H9 (cell line): ENCODE measurements at regions not wholly inside any gene's neighbourhood (a gene's known extent, or its start where the extent isn't known, plus 50 kb on each side); places are given as distances from the start of the nearest gene placed in this dataset.

Experiments used
- DNase-seq: peaks from one replicate; pipeline ENCODE4 v3.0.0-alpha.2; 2017
- H2AFZ ChIP-seq: one replicate; pipeline ENCODE4 v1.6.1; 2013; ENCODE audit warnings: mild to moderate bottlenecking, low read length, control low read depth, moderate library complexity
- H2AK5ac ChIP-seq: 2 replicates; pipeline ENCODE4 v1.6.1; 2013; ENCODE audit warnings: low read length, control low read depth, mixed read lengths; ENCODE audit not compliant: insufficient read length
- H2BK120ac ChIP-seq: one replicate; pipeline ENCODE4 v1.6.1; 2013; ENCODE audit warnings: low read depth, mild to moderate bottlenecking, low read length, control low read depth, inconsistent platforms; ENCODE audit not compliant: poor library complexity, severe bottlenecking
- H2BK12ac ChIP-seq: 2 replicates; pipeline ENCODE4 v1.6.1; 2013; ENCODE audit warnings: low read length, control low read depth, mixed read lengths, low read depth; ENCODE audit not compliant: insufficient read length
- H2BK15ac ChIP-seq: 2 replicates; pipeline ENCODE4 v1.6.1; 2013; ENCODE audit warnings: low read depth, low read length, control low read depth
- H2BK20ac ChIP-seq: one replicate; pipeline ENCODE4 v1.6.1; 2013; ENCODE audit warnings: low read depth, mild to moderate bottlenecking, low read length, control low read depth, inconsistent platforms; ENCODE audit not compliant: poor library complexity, severe bottlenecking
- H2BK5ac ChIP-seq: 2 replicates; pipeline ENCODE4 v1.6.1; 2013; ENCODE audit warnings: low read length, control low read depth, mixed read lengths; ENCODE audit not compliant: insufficient read length
- H3K14ac ChIP-seq: 2 replicates; pipeline ENCODE4 v1.6.1; 2013; ENCODE audit warnings: low read length, control low read depth; ENCODE audit not compliant: insufficient read depth
- H3K18ac ChIP-seq: 2 replicates; pipeline ENCODE4 v1.6.1; 2013; ENCODE audit warnings: low read depth, mild to moderate bottlenecking, mixed read lengths, low read length, control low read depth; ENCODE audit not compliant: insufficient read length
- H3K23ac ChIP-seq: 2 replicates; pipeline ENCODE4 v1.6.1; 2013; ENCODE audit warnings: low read length, control low read depth, mixed read lengths, low read depth; ENCODE audit not compliant: insufficient read length
- H3K23me2 ChIP-seq: 2 replicates; pipeline ENCODE4 v1.6.1; 2013; ENCODE audit warnings: low read depth, mild to moderate bottlenecking, mixed read lengths, low read length, control low read depth; ENCODE audit not compliant: insufficient read length, poor library complexity, severe bottlenecking
- H3K27ac ChIP-seq: 2 replicates; pipeline ENCODE4 v1.5.1; 2013; ENCODE audit warnings: low read length, control low read depth, mixed read lengths, low read depth; ENCODE audit not compliant: insufficient read length
- H3K27me3 ChIP-seq: 2 replicates; pipeline ENCODE4 v1.6.1; 2013; ENCODE audit warnings: low read length, control low read depth, inconsistent platforms; ENCODE audit not compliant: insufficient read depth
- H3K4ac ChIP-seq: 2 replicates; pipeline ENCODE4 v1.6.1; 2013; ENCODE audit warnings: low read depth, mild to moderate bottlenecking, control low read depth, inconsistent platforms, low read length, moderate library complexity
- H3K4me1 ChIP-seq: 2 replicates; pipeline ENCODE4 v1.6.1; 2013; ENCODE audit warnings: low read length, control low read depth, inconsistent platforms; ENCODE audit not compliant: insufficient read depth
- H3K4me2 ChIP-seq: 2 replicates; pipeline ENCODE4 v1.6.1; 2013; ENCODE audit warnings: low read length, control low read depth, mixed read lengths; ENCODE audit not compliant: insufficient read length, insufficient read depth
- H3K56ac ChIP-seq: 2 replicates; pipeline ENCODE4 v1.6.1; 2013; ENCODE audit warnings: low read depth, mild to moderate bottlenecking, mixed read lengths, low read length, control low read depth; ENCODE audit not compliant: insufficient read length
- H3K79me1 ChIP-seq: 2 replicates; pipeline ENCODE4 v1.6.1; 2013; ENCODE audit warnings: low read depth, mild to moderate bottlenecking, moderate library complexity, low read length, control low read depth, inconsistent platforms; ENCODE audit not compliant: insufficient read depth, poor library complexity, severe bottlenecking
- H3K79me2 ChIP-seq: 2 replicates; pipeline ENCODE4 v1.6.1; 2013; ENCODE audit warnings: low read length, control low read depth, inconsistent platforms; ENCODE audit not compliant: insufficient read depth
- H3K9ac ChIP-seq: 2 replicates; pipeline ENCODE4 v1.6.1; 2013; ENCODE audit warnings: low read length, control low read depth, mixed read lengths; ENCODE audit not compliant: insufficient read length; ENCODE audit errors: extremely low read depth
- H3K9me3 ChIP-seq: one replicate; pipeline ENCODE4 v1.6.1; 2013; ENCODE audit warnings: low read depth, low read length, inconsistent platforms; ENCODE audit not compliant: control insufficient read depth
- H3T11ph ChIP-seq: one replicate; pipeline ENCODE4 v1.6.1; 2013; ENCODE audit warnings: mild to moderate bottlenecking, low read length, control low read depth, inconsistent platforms
- H4K20me1 ChIP-seq: one replicate; pipeline ENCODE4 v1.6.1; 2013; ENCODE audit not compliant: control insufficient read depth, insufficient read length, insufficient read depth
- H4K5ac ChIP-seq: 2 replicates; pipeline ENCODE4 v1.6.1; 2013; ENCODE audit warnings: low read depth, mild to moderate bottlenecking, mixed read lengths, low read length, control low read depth; ENCODE audit not compliant: insufficient read length
- H4K8ac ChIP-seq: replicated peaks from 2 replicates; pipeline ENCODE4 v1.6.1; 2013; ENCODE audit warnings: low read length, control low read depth, mixed read lengths, low read depth; ENCODE audit not compliant: insufficient read length
- H4K91ac ChIP-seq: 2 replicates; pipeline ENCODE4 v1.6.1; 2013; ENCODE audit warnings: low read depth, mild to moderate bottlenecking, moderate library complexity, mixed read lengths, low read length, control low read depth; ENCODE audit not compliant: insufficient read length
- H3K27ac Mint-ChIP-seq, 3 experiments: 2 replicates in 2 of 3; 3 replicates in 1 of 3; pipeline ENCODE4 v1.8.0; 2020 to 2021; ENCODE audit warnings: mixed read lengths in 3 of 3, mild to moderate bottlenecking in 1 of 3, moderate library complexity in 1 of 3
- H3K27me3 Mint-ChIP-seq: 2 replicates; pipeline ENCODE4 v1.8.0; 2021; ENCODE audit warnings: low read depth, mild to moderate bottlenecking, moderate library complexity, mixed read lengths
- H3K36me3 Mint-ChIP-seq, 3 experiments: 2 replicates in 2 of 3; 3 replicates in 1 of 3; pipeline ENCODE4 v1.8.0; 2020 to 2021; ENCODE audit warnings: low read depth in 3 of 3, mixed read lengths in 3 of 3; ENCODE audit not compliant: insufficient read depth in 1 of 3
- H3K4me1 Mint-ChIP-seq, 2 experiments: 2 replicates each; pipeline ENCODE4 v1.8.0; 2020; ENCODE audit warnings: mixed read lengths in 2 of 2
- H3K4me3 Mint-ChIP-seq, 2 experiments: 2 replicates in 1 of 2; 3 replicates in 1 of 2; pipeline ENCODE4 v1.8.0; 2020 to 2021; ENCODE audit warnings: mild to moderate bottlenecking in 2 of 2, mixed read lengths in 2 of 2, moderate library complexity in 1 of 2
- H3K9me3 Mint-ChIP-seq, 2 experiments: 2 replicates in 1 of 2; 3 replicates in 1 of 2; pipeline ENCODE4 v1.8.0; 2020; ENCODE audit warnings: mild to moderate bottlenecking in 2 of 2, mixed read lengths in 2 of 2, moderate library complexity in 1 of 2
- CTCF ChIP-seq: fragments of 200-600 bp; sonication (generic); conservative IDR thresholded peaks from 3 replicates; pipeline ENCODE4 v1.8.0; 2021; ENCODE audit warnings: antibody characterized with exemption, mild to moderate bottlenecking
- whole genome bisulfite sequencing: extraction: QIAGEN DNeasy Blood & Tissue Kit; methylation state at CpG from one replicate; pipeline ENCODE4 v1.1.7; 2013; ENCODE audit warnings: missing lambda C conversion rate, low lambda C conversion rate, mixed read lengths; ENCODE audit not compliant: insufficient read length; ENCODE audit errors: extremely low coverage; 5-methylcytosine and 5-hydroxymethylcytosine counted together

DNA sequence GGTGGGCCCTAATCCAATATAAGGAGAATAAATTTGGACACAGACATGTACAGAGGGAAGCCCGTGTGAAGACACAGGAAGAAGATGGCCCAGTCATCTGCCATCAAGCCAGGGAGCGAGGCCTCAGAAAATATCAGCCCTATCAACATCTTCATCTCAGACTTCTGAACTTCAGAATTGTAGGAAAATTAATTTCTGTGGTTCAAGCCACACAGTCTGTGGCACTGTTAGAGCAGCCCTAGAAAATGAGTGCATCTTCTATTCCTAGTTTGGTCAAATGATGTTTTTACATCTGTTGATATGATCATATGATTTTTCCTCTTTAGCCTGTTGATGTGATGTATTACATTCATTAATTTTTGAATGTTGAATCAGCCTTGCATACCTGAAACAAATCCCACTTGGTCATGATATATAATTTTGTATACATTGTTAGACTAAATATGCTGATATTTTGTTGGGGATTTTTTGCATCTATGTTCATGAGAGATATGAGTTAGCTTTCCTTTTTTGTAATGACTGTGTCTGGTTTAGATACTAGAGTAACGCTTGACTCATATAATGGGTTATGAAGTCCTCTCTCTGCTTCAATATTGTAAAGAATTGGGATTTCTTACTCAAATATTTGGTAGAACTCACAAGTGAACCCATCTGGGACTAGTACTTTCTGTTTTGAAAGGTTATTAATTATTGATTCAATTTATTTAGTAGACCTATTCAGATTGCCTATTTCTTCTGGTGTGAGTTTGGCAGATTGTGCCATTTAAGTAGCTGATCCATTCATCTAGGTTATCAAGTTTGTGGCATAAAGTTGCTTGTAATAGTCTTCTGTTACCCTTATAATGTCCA, 451.4 kb downstream of the EIPR1 start:
- H3K18ac ChIP-seq: no peak overlapping the region
- no peak overlapping the region for H3K27ac Mint-ChIP-seq
- no peaks in the 10 kb centered on the region for H3K23me2 ChIP-seq
- H3K56ac ChIP-seq: no peak overlapping the region
- H3K4ac ChIP-seq: no peak overlapping the region
- H3K79me1 ChIP-seq: no peaks in the 10 kb centered on the region
- no CpG with 5 or more reads among the region's 3 CpGs for WGBS
- H4K8ac ChIP-seq: no peak overlapping the region
- no peaks in the 10 kb centered on the region for H3K27me3 ChIP-seq
- H3K79me2 ChIP-seq: no peaks in the 10 kb centered on the region
- H2AK5ac ChIP-seq: no peak overlapping the region
- no peak overlapping the region for H3K14ac ChIP-seq
- H3K4me1 ChIP-seq: no peaks in the 10 kb centered on the region
- H3K9me3 Mint-ChIP-seq: peaks cover 16 to 17% of the 10 kb centered on the region in 2 experiments; a peak in 4 of 5 replicates
- H2BK5ac ChIP-seq: no peak overlapping the region
- no peak overlapping the region for H3K23ac ChIP-seq
- no peak for DNase-seq
- H3K9me3 ChIP-seq: peaks cover 6% of the 10 kb centered on the region
- H4K5ac ChIP-seq: no peak overlapping the region
- H2BK20ac ChIP-seq: no peak overlapping the region
- no peak overlapping the region for H2BK12ac ChIP-seq
- no peak overlapping the region for H3K27ac ChIP-seq
- H3T11ph ChIP-seq: no peak overlapping the region
- H4K91ac ChIP-seq: no peak overlapping the region
- H3K27me3 Mint-ChIP-seq: no peaks in the 10 kb centered on the region; the same call in 1 of the 2 replicates
- no peaks in the 10 kb centered on the region; a peak in 1 of 7 replicates for H3K36me3 Mint-ChIP-seq
- no peaks in the 10 kb centered on the region for H4K20me1 ChIP-seq
- no peak overlapping the region for H3K4me3 Mint-ChIP-seq
- no peak for TF ChIP-seq CTCF
- no peak overlapping the region for H2BK120ac ChIP-seq
- H3K4me2 ChIP-seq: no peak overlapping the region
- no peak overlapping the region for H2BK15ac ChIP-seq
- H2AFZ ChIP-seq: no peak overlapping the region
- no peak overlapping the region for H3K9ac ChIP-seq
- H3K4me1 Mint-ChIP-seq: no peaks in the 10 kb centered on the region
